ENCODE measurements at regions not wholly inside any gene's neighbourhood (a gene's known extent, or its start where the extent isn't known, plus 50 kb on each side); places are given as distances from the start of the nearest gene placed in this dataset.
A peak's percentile ranks its signal among the peaks of the same experiment; 100 is the strongest.

DNA sequence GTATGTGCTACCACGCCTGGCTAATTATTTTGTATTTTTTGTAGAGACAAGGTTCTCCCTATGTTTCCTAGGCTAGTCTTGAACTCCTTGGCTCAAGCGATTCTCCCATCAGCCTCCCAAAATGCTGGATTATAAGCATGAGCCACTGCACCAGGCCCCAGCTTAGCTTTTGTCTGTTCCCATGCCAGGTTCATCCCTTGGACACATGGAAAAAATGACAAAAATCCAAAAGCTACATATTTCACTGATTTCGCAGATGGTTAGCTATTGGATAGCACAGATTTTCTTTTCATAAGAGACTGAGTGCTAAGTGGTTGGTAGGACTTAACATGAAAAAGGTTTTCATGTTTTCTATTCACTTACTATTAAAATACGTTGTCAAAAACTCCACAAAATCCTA, 286.6 kb upstream of the KITLG start:
- Histone ChIP-seq H3K9ac (no peak overlapping the region), H2AFZ (replicated peaks) (no peak overlapping the region), H4K20me1 (ENCODE audit: low read depth) (no peaks in the 10 kb centered on the region), H3K9me3 (ENCODE audit: low read depth) (no peaks in the 10 kb centered on the region), H3K79me2 (ENCODE audit: low read depth) (no peaks in the 10 kb centered on the region), H3F3A (ENCODE audit: low read depth) (no peaks in the 10 kb centered on the region), H3K4me2 (no peak overlapping the region), H3K27ac (no peak overlapping the region), H3K4me1 (peaks cover 2% of the 10 kb centered on the region), H3K36me3 (no peaks in the 10 kb centered on the region), H3K4me3 (no peak overlapping the region), H3K27me3 (no peaks in the 10 kb centered on the region)
- H3K4me1 Mint-ChIP-seq, result no peaks in the 10 kb centered on the region
- no peaks in the 10 kb centered on the region for H3K27me3 Mint-ChIP-seq (ENCODE audit: insufficient read depth, low read depth)
- TF ChIP-seq EZH2 (IDR thresholded peaks at IDR 0.05) (no peak), EZH2phosphoT487 (IDR thresholded peaks at IDR 0.05) (no peak)
- TF ChIP-seq, protein P1, sequence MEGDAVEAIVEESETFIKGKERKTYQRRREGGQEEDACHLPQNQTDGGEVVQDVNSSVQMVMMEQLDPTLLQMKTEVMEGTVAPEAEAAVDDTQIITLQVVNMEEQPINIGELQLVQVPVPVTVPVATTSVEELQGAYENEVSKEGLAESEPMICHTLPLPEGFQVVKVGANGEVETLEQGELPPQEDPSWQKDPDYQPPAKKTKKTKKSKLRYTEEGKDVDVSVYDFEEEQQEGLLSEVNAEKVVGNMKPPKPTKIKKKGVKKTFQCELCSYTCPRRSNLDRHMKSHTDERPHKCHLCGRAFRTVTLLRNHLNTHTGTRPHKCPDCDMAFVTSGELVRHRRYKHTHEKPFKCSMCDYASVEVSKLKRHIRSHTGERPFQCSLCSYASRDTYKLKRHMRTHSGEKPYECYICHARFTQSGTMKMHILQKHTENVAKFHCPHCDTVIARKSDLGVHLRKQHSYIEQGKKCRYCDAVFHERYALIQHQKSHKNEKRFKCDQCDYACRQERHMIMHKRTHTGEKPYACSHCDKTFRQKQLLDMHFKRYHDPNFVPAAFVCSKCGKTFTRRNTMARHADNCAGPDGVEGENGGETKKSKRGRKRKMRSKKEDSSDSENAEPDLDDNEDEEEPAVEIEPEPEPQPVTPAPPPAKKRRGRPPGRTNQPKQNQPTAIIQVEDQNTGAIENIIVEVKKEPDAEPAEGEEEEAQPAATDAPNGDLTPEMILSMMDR (IDR thresholded peaks at IDR 0.05), result no peak
- no peak overlapping the region for H3K27ac Mint-ChIP-seq
- no peak overlapping the region for H3K4me3 Mint-ChIP-seq
- no peak for DNase-seq (ENCODE audit: low spot score)
- H3K36me3 Mint-ChIP-seq, result no peaks in the 10 kb centered on the region
- no peaks in the 10 kb centered on the region for H3K9me3 Mint-ChIP-seq

DNA sequence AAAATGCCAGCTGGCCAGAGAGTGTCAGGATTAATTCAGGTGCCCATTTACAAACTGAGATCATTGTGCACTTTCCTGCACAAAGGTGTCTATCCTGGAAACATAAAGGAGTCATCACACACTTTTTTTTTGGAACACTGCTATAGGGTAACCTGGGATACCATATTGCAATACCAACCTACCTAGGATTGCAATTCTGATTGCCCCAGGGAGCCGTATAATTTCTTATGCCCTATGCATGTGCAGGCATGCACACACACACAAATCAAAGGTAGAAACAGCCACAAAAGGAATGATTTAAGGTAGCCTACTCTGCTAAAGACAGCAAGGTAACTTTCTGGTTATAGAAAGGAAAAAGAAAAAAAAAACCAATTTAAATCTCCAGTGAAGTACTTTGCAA, 285.3 kb upstream of the KITLG start:
- no peaks in the 10 kb centered on the region for H3K27me3 Mint-ChIP-seq (ENCODE audit: insufficient read depth, low read depth)
- H3K36me3 Mint-ChIP-seq, result no peaks in the 10 kb centered on the region
- peaks cover 2% of the 10 kb centered on the region for H3K4me1 ChIP-seq
- no peaks in the 10 kb centered on the region for H3K36me3 ChIP-seq
- H4K20me1 ChIP-seq (ENCODE audit: low read depth), result no peaks in the 10 kb centered on the region
- no peaks in the 10 kb centered on the region for H3K4me1 Mint-ChIP-seq
- H3K9me3 Mint-ChIP-seq, result no peaks in the 10 kb centered on the region
- no peak for DNase-seq (ENCODE audit: low spot score)
- H3K9me3 ChIP-seq (ENCODE audit: low read depth), result no peaks in the 10 kb centered on the region
- no peak overlapping the region for H3K27ac ChIP-seq
- no peaks in the 10 kb centered on the region for H3K79me2 ChIP-seq (ENCODE audit: low read depth)
- no peak for TF ChIP-seq EZH2 (IDR thresholded peaks at IDR 0.05)
- TF ChIP-seq, protein P1 (IDR thresholded peaks at IDR 0.05), result no peak
- no peak for TF ChIP-seq EZH2phosphoT487 (IDR thresholded peaks at IDR 0.05)
- no peak overlapping the region for H3K4me3 ChIP-seq
- no peak overlapping the region for H3K9ac ChIP-seq
- no peak overlapping the region for H3K4me3 Mint-ChIP-seq
- H3K27me3 ChIP-seq, result no peaks in the 10 kb centered on the region
- H3K27ac Mint-ChIP-seq, result no peak overlapping the region
- no peak overlapping the region for H2AFZ ChIP-seq (replicated peaks)
- H3K4me2 ChIP-seq, result no peak overlapping the region
- no peaks in the 10 kb centered on the region for H3F3A ChIP-seq (ENCODE audit: low read depth)

DNA sequence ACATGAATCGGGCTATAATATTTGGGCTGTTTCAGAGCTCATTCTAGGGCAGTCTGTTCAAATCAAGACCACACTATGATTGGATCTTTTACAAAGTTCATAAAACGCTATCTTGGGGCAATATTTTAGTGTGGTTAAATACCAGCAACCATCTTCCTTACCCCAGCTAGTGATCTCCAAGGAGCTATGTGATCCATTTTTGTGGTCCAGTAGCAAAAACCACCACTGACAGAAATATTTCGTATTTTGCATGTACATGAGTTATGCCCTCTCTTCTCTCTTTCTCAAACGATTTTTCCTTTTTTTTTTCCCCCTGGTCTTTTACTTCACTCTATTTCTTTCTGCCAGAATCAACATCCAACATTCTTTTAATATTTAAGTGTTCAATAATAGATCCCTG, 280.6 kb upstream of the KITLG start:
- H3K79me2 ChIP-seq (ENCODE audit: low read depth), result no peaks in the 10 kb centered on the region
- Mint-ChIP-seq H3K27me3 (ENCODE audit: insufficient read depth, low read depth) (no peaks in the 10 kb centered on the region), H3K4me3 (no peak overlapping the region), H3K36me3 (no peaks in the 10 kb centered on the region), H3K27ac (no peak overlapping the region), H3K4me1 (no peaks in the 10 kb centered on the region), H3K9me3 (no peaks in the 10 kb centered on the region)
- H3F3A ChIP-seq (ENCODE audit: low read depth), result no peaks in the 10 kb centered on the region
- H3K4me2 ChIP-seq, result no peak overlapping the region
- no peak overlapping the region for H3K4me3 ChIP-seq
- H3K4me1 ChIP-seq, result no peaks in the 10 kb centered on the region
- no peaks in the 10 kb centered on the region for H3K9me3 ChIP-seq (ENCODE audit: low read depth)
- H3K27me3 ChIP-seq, result no peaks in the 10 kb centered on the region
- no peak overlapping the region for H3K27ac ChIP-seq
- no peaks in the 10 kb centered on the region for H3K36me3 ChIP-seq
- peak overlapping the region; percentile 77 for H2AFZ ChIP-seq (replicated peaks)
- no peak overlapping the region for H3K9ac ChIP-seq
- no peak for DNase-seq (ENCODE audit: low spot score)
- no peak for TF ChIP-seq EZH2 (IDR thresholded peaks at IDR 0.05)
- TF ChIP-seq, protein P1 (IDR thresholded peaks at IDR 0.05), result no peak
- no peak for TF ChIP-seq EZH2phosphoT487 (IDR thresholded peaks at IDR 0.05)
- no peaks in the 10 kb centered on the region for H4K20me1 ChIP-seq (ENCODE audit: low read depth)

DNA sequence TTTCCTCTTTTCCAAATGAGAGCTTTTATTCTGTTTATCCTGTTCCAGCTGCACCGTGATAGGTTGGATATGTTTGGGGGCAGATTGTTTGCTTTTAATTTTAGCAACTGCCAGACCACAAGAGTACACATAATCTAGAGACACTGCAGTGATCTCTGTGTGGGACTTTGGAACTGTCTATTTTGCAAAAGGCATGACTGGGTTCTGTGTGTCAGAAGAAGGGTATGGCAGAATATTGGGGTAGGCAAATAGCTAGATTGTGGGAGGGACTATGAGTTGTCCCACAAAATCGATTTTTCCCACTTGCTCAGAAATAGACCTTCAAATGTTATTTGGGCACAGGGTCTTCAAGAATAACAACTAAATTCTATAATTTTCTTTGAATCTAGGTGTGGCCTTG, 275.9 kb upstream of the KITLG start:
- Histone ChIP-seq H3K4me1 (no peaks in the 10 kb centered on the region), H4K20me1 (ENCODE audit: low read depth) (no peaks in the 10 kb centered on the region), H3K27me3 (no peaks in the 10 kb centered on the region), H3K79me2 (ENCODE audit: low read depth) (no peaks in the 10 kb centered on the region), H3K27ac (no peak overlapping the region), H2AFZ (replicated peaks) (no peak overlapping the region), H3K4me2 (no peak overlapping the region), H3K9me3 (ENCODE audit: low read depth) (no peaks in the 10 kb centered on the region), H3F3A (ENCODE audit: low read depth) (no peaks in the 10 kb centered on the region), H3K4me3 (no peak overlapping the region), H3K36me3 (no peaks in the 10 kb centered on the region), H3K9ac (no peak overlapping the region)
- no peaks in the 10 kb centered on the region for H3K36me3 Mint-ChIP-seq
- no peak for DNase-seq (ENCODE audit: low spot score)
- H3K9me3 Mint-ChIP-seq, result no peaks in the 10 kb centered on the region
- H3K4me3 Mint-ChIP-seq, result no peak overlapping the region
- no peaks in the 10 kb centered on the region for H3K4me1 Mint-ChIP-seq
- TF ChIP-seq EZH2phosphoT487 (IDR thresholded peaks at IDR 0.05), result no peak
- TF ChIP-seq, protein P1 (IDR thresholded peaks at IDR 0.05), result no peak
- TF ChIP-seq EZH2 (IDR thresholded peaks at IDR 0.05), result no peak
- H3K27me3 Mint-ChIP-seq (ENCODE audit: insufficient read depth, low read depth), result no peaks in the 10 kb centered on the region
- no peak overlapping the region for H3K27ac Mint-ChIP-seq
